ENCODE measurements at regions not wholly inside any gene's neighbourhood (a gene's known extent, or its start where the extent isn't known, plus 50 kb on each side); places are given as distances from the start of the nearest gene placed in this dataset.

DNA sequence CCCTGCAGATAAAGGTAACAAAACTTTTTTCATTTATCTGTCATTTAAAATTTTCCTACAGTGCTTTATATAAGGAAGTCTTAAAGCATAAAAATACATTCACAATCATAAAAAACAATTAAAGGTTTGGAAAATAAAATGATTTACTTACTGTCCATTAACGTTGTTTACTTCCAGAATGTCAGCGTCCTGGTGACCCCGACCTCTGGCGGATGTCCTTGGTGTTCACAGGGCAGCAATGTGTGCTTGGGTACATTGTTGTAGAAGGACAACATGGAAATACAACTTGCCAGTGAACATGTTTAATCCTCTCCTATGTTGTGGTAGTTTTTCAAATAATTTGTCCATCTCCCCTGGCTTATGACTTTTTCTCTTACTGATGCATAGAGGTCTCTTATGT is 168.8 kb upstream of the NDN start:
- Mint-ChIP-seq H3K9me3 (ENCODE audit: low read depth, unreplicated experiment) (peaks cover 4% of the 10 kb centered on the region), H3K4me1 (ENCODE audit: low read depth, unreplicated experiment) (no peaks in the 10 kb centered on the region), H3K36me3 (ENCODE audit: insufficient read depth, unreplicated experiment) (no peaks in the 10 kb centered on the region), H3K27ac (ENCODE audit: unreplicated experiment) (no peak overlapping the region), H3K4me3 (ENCODE audit: low read depth, unreplicated experiment) (no peak overlapping the region), H3K27me3 (ENCODE audit: unreplicated experiment) (no peaks in the 10 kb centered on the region)
- DNase-seq, result no peak
- BruUV-seq (replicated peaks), result no TSS peak
- TF ChIP-seq CTCF (IDR thresholded peaks at IDR 0.05; ENCODE audit: unreplicated experiment), result no peak
- CTCF ChIA-PET, result no interaction called here
- intact Hi-C loops (cut with micrococcal nuclease; ENCODE audit: unreplicated experiment), result no loop called here

- BruUV-seq (replicated peaks), result no TSS peak
Measured at GRCh38 chr15:23857028-23857641, 170.0 kb upstream of the NDN start.

DNA sequence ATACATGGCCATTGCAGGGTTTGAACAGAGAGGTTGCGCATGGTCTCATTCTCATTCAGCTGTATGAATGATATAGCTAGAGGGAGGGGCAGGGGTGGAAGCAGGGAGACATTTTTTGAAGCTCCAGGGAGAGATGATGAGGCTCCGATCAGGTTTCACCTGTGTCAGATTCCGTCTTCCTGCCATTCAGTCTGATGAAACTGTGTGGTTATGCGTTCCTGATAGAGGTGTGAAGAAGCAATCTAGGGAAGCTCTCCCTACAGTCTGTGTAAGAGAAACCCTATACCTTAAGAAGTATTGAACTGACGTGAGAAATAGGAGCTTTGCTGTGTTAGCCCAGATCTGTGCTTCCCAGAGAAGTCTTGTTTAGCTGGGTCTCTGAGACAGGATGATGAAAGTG is 171.9 kb upstream of the NDN start:
- intact Hi-C loops (cut with micrococcal nuclease; ENCODE audit: unreplicated experiment), result no loop called here
- CTCF ChIA-PET, result no interaction called here

More at GRCh38 chr15:23857028-23857641, 170.0 kb upstream of the NDN start:
- no peaks in the 10 kb centered on the region for H3K4me1 Mint-ChIP-seq (ENCODE audit: low read depth, unreplicated experiment)
- H3K27me3 Mint-ChIP-seq (ENCODE audit: unreplicated experiment), result no peaks in the 10 kb centered on the region
- H3K9me3 Mint-ChIP-seq (ENCODE audit: low read depth, unreplicated experiment), result no peaks in the 10 kb centered on the region
- intact Hi-C loops (cut with micrococcal nuclease; ENCODE audit: unreplicated experiment), result no loop called here
- H3K36me3 Mint-ChIP-seq (ENCODE audit: insufficient read depth, unreplicated experiment), result no peaks in the 10 kb centered on the region
- no peak overlapping the region for H3K4me3 Mint-ChIP-seq (ENCODE audit: low read depth, unreplicated experiment)
- no peak overlapping the region for H3K27ac Mint-ChIP-seq (ENCODE audit: unreplicated experiment)
- no peak for TF ChIP-seq CTCF (IDR thresholded peaks at IDR 0.05; ENCODE audit: unreplicated experiment)
- DNase-seq, result no peak
- CTCF ChIA-PET, result no interaction called here

DNA sequence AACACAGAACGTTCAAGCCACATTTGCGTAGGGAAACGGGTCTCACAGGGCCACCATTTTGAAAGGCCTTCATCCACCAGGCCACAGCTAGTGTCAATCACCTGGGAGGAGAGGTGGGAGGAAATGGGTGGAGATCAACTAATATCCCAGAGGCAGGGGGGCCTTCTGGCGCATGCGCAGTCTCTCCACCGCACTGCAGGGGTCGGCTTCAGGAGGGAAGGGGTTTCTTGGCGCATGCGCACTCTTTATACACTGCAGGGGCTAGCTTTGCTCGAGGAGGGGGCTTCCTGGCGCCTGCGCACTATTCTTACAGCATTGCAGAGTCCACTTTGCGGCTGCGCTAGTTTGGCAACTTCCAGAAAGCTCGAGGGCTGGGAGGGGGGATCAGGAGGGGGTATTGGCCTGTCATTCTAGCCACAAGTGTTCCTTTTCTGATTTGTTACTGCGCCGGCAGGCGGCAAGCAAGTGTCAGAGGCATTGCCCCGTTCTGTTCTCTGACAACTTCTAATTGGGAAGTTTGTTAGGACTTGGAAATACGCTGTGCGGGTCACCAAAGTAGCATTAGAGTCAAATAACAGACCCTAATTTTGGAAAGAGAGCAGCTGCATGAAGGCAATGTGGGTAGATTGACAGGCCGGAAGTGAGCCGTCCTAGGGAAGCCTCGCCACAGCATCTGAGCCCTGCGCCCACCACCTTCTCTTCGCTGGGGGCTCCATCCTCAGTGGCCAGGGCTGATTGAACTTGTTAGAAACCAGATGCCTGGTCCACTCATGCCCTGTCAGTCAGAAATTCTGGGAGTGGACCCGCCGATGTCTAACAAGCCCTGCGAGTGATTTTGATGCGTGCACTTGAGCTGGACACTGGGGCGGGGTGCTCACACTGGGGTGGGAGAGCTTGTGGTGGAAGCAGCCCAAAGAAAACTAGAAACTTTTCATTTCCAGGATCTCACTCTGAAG is 173.5 kb upstream of the NDN start:
- peaks cover 3% of the 10 kb centered on the region for H3K9me3 Mint-ChIP-seq (ENCODE audit: low read depth, unreplicated experiment)
- no peaks in the 10 kb centered on the region for H3K4me1 Mint-ChIP-seq (ENCODE audit: low read depth, unreplicated experiment)
- intact Hi-C loops (cut with micrococcal nuclease; ENCODE audit: unreplicated experiment), result no loop called here
- no peak for TF ChIP-seq CTCF (IDR thresholded peaks at IDR 0.05; ENCODE audit: unreplicated experiment)
- DNase-seq, result no peak
- H3K36me3 Mint-ChIP-seq (ENCODE audit: insufficient read depth, unreplicated experiment), result no peaks in the 10 kb centered on the region
- no TSS peak for BruUV-seq (replicated peaks)
- H3K27ac Mint-ChIP-seq (ENCODE audit: unreplicated experiment), result no peak overlapping the region
- CTCF ChIA-PET, result no interaction called here
- H3K4me3 Mint-ChIP-seq (ENCODE audit: low read depth, unreplicated experiment), result no peak overlapping the region
- H3K27me3 Mint-ChIP-seq (ENCODE audit: unreplicated experiment), result no peaks in the 10 kb centered on the region

More for the DNA sequence above, 171.9 kb upstream of the NDN start:
- no peak for TF ChIP-seq CTCF (IDR thresholded peaks at IDR 0.05; ENCODE audit: unreplicated experiment)
- Mint-ChIP-seq H3K27ac (ENCODE audit: unreplicated experiment) (no peak overlapping the region), H3K4me3 (ENCODE audit: low read depth, unreplicated experiment) (no peak overlapping the region), H3K27me3 (ENCODE audit: unreplicated experiment) (no peaks in the 10 kb centered on the region), H3K36me3 (ENCODE audit: insufficient read depth, unreplicated experiment) (no peaks in the 10 kb centered on the region), H3K9me3 (ENCODE audit: low read depth, unreplicated experiment) (peaks cover 3% of the 10 kb centered on the region), H3K4me1 (ENCODE audit: low read depth, unreplicated experiment) (no peaks in the 10 kb centered on the region)
- BruUV-seq (replicated peaks), result no TSS peak
- DNase-seq, result no peak

All from Calu3 (cell line).